ENCODE measurements at regions not wholly inside any gene's neighbourhood (a gene's known extent, or its start where the extent isn't known, plus 50 kb on each side); places are given as distances from the start of the nearest gene placed in this dataset.

- TF ChIP-seq CTCF (IDR thresholded peaks at IDR 0.05) = no peak
- TF ChIP-seq POLR2AphosphoS5 (IDR thresholded peaks at IDR 0.05) = no peak
- TF ChIP-seq POLR2A (IDR thresholded peaks at IDR 0.05) = no peak
- no peak for TF ChIP-seq EP300 (IDR thresholded peaks at IDR 0.05)
These were observed 435.4 kb downstream of the MTRR start for GRCh38 chr5:8304341-8304740.
